OCI-LY1 (cell line): ENCODE measurements at regions not wholly inside any gene's neighbourhood (a gene's known extent, or its start where the extent isn't known, plus 50 kb on each side); places are given as distances from the start of the nearest gene placed in this dataset.

ENCODE experiments used
- H2AFZ ChIP-seq: fragments of 200-600 bp; sonication (generic), shearing (Covaris generic); 2 replicates; pipeline ENCODE4 v1.6.0; 2014; ENCODE audit warnings: antibody characterized with exemption, mild to moderate bottlenecking, low read length
- H3F3A ChIP-seq: fragments of 200-600 bp; sonication (generic), shearing (Covaris generic); 2 replicates; pipeline ENCODE4 v1.6.0; 2014; ENCODE audit warnings: mild to moderate bottlenecking, antibody characterized with exemption, low read length, moderate library complexity; ENCODE audit not compliant: insufficient read depth
- H3K27ac ChIP-seq: fragments of 200-600 bp; sonication (generic); 2 replicates; pipeline ENCODE4 v1.5.1; 2014; ENCODE audit warnings: low read length, mixed run types, mild to moderate bottlenecking, low read depth; ENCODE audit not compliant: poor library complexity, severe bottlenecking
- H3K27me3 ChIP-seq: fragments of 200-600 bp; sonication (generic); 2 replicates; pipeline ENCODE4 v1.6.0; 2014; ENCODE audit warnings: antibody characterized with exemption, mild to moderate bottlenecking, low read length, moderate library complexity; ENCODE audit not compliant: insufficient read depth
- H3K36me3 ChIP-seq: fragments of 200-600 bp; sonication (generic); 2 replicates; pipeline ENCODE4 v1.6.1; 2014; ENCODE audit warnings: mild to moderate bottlenecking, antibody characterized with exemption, low read length, moderate library complexity, mixed read lengths; ENCODE audit not compliant: insufficient read depth
- H3K4me1 ChIP-seq: fragments of 200-600 bp; sonication (generic); 2 replicates; pipeline ENCODE4 v1.5.1; 2014; ENCODE audit warnings: mild to moderate bottlenecking, low read length, moderate library complexity; ENCODE audit not compliant: insufficient read depth, severe bottlenecking
- H3K4me2 ChIP-seq: fragments of 200-600 bp; sonication (generic), shearing (Covaris generic); 2 replicates; pipeline ENCODE4 v1.6.1; 2014; ENCODE audit warnings: low read length
- H3K4me3 ChIP-seq: fragments of 200-600 bp; sonication (generic); 2 replicates; pipeline ENCODE4 v1.5.1; 2014; ENCODE audit warnings: low read length, low read depth, mild to moderate bottlenecking, mixed read lengths; ENCODE audit not compliant: poor library complexity, severe bottlenecking
- H3K79me2 ChIP-seq: fragments of 200-600 bp; shearing (Covaris generic); 2 replicates; pipeline ENCODE4 v1.6.1; 2016; ENCODE audit warnings: mixed run types, low read length, mixed read lengths; ENCODE audit not compliant: insufficient read depth
- H3K9ac ChIP-seq: fragments of 200-600 bp; sonication (generic), shearing (Covaris generic); 2 replicates; pipeline ENCODE4 v1.6.1; 2014; ENCODE audit warnings: mild to moderate bottlenecking, low read length, mixed read lengths
- H3K9me2 ChIP-seq: fragments of 200-600 bp; sonication (generic), shearing (Covaris generic); 2 replicates; pipeline ENCODE4 v1.6.1; 2014; ENCODE audit warnings: low read depth, mild to moderate bottlenecking, low read length, mixed read lengths
- H3K9me3 ChIP-seq: fragments of 200-600 bp; shearing (Covaris generic); 2 replicates; pipeline ENCODE4 v1.6.1; 2014; ENCODE audit warnings: low read length, mixed read lengths
- H4K20me1 ChIP-seq: fragments of 200-600 bp; sonication (generic), shearing (Covaris generic); 2 replicates; pipeline ENCODE4 v1.6.0; 2016; ENCODE audit warnings: mild to moderate bottlenecking, low read length; ENCODE audit not compliant: insufficient read depth
- CTCF ChIP-seq: fragments of 200-600 bp; sonication (generic), shearing (Covaris generic); IDR thresholded peaks from 2 replicates; pipeline ENCODE4 v1.5.1; 2017; ENCODE audit warnings: mild to moderate bottlenecking, antibody characterized with exemption, low read length, moderate library complexity, mixed read lengths
- EZH2 ChIP-seq: fragments of 200-600 bp; sonication (generic), shearing (Covaris generic); IDR thresholded peaks from 2 replicates; pipeline ENCODE4 v1.8.0; 2017; ENCODE audit warnings: borderline replicate concordance, mixed run types, mild to moderate bottlenecking, antibody characterized with exemption, low read length, moderate library complexity, mixed read lengths

GRCh38 chr21:35156293-35157278 is 107.5 kb upstream of the RUNX1 start:
- H3F3A ChIP-seq: no peaks in the 10 kb centered on the region

GRCh38 chr21:35154788-35155187 is 105.7 kb upstream of the RUNX1 start:
- no peaks in the 10 kb centered on the region for H3K9me2 ChIP-seq
- no peak overlapping the region for H3K4me3 ChIP-seq
- no peaks in the 10 kb centered on the region for H3K4me1 ChIP-seq
- no peak overlapping the region for H2AFZ ChIP-seq
- no peak overlapping the region for H3K9ac ChIP-seq
- no peaks in the 10 kb centered on the region for H3K27me3 ChIP-seq
- H3K79me2 ChIP-seq: no peaks in the 10 kb centered on the region
- no peak overlapping the region for H3K4me2 ChIP-seq
- no peaks in the 10 kb centered on the region for H3F3A ChIP-seq
- H3K36me3 ChIP-seq: no peaks in the 10 kb centered on the region; the same call in 1 of the 2 replicates
- no peak overlapping the region for H3K27ac ChIP-seq
- H3K9me3 ChIP-seq: peaks cover 23% of the 10 kb centered on the region
- TF ChIP-seq EZH2: no peak
- TF ChIP-seq CTCF: no peak
- H4K20me1 ChIP-seq: no peaks in the 10 kb centered on the region

More at GRCh38 chr21:35156293-35157278, 107.5 kb upstream of the RUNX1 start:
- H3K4me3 ChIP-seq: no peak overlapping the region
- no peak overlapping the region for H3K4me2 ChIP-seq
- H3K79me2 ChIP-seq: no peaks in the 10 kb centered on the region
- no peak overlapping the region for H2AFZ ChIP-seq
- no peaks in the 10 kb centered on the region for H3K27me3 ChIP-seq
- no peaks in the 10 kb centered on the region for H4K20me1 ChIP-seq
- H3K27ac ChIP-seq: no peak overlapping the region
- H3K36me3 ChIP-seq: no peaks in the 10 kb centered on the region; the same call in 1 of the 2 replicates
- peaks cover 16% of the 10 kb centered on the region for H3K9me3 ChIP-seq
- no peaks in the 10 kb centered on the region for H3K9me2 ChIP-seq
- H3K9ac ChIP-seq: no peak overlapping the region
- H3K4me1 ChIP-seq: no peaks in the 10 kb centered on the region
- TF ChIP-seq EZH2 (no peak), CTCF (no peak)

- no peaks in the 10 kb centered on the region for H3K79me2 ChIP-seq
- H3K27ac ChIP-seq: no peak overlapping the region
- H3K27me3 ChIP-seq: no peaks in the 10 kb centered on the region
- H3K4me2 ChIP-seq: no peak overlapping the region
- TF ChIP-seq CTCF: no peak
- TF ChIP-seq EZH2: no peak
- H3K36me3 ChIP-seq: no peaks in the 10 kb centered on the region; the same call in 1 of the 2 replicates
- no peaks in the 10 kb centered on the region for H3K9me2 ChIP-seq
- H3K4me3 ChIP-seq: no peak overlapping the region
- H3K4me1 ChIP-seq: peaks cover under 1% of the 10 kb centered on the region
- no peak overlapping the region for H3K9ac ChIP-seq
- H2AFZ ChIP-seq: peak overlapping the region; percentile 71; the same call in 1 of the 2 replicates
- H4K20me1 ChIP-seq: no peaks in the 10 kb centered on the region
- no peaks in the 10 kb centered on the region for H3F3A ChIP-seq
- peaks cover 23% of the 10 kb centered on the region for H3K9me3 ChIP-seq
Measured at GRCh38 chr21:35153671-35154070, 104.6 kb upstream of the RUNX1 start.
